Stimulated activated CD4-positive, alpha-beta T cell treated with anti-CD3 and anti-CD28 coated beads, Interleukin-15, amount 100 ng/mL, for 1 hour (primary cell): ENCODE measurements at regions not wholly inside any gene's neighbourhood (a gene's known extent, or its start where the extent isn't known, plus 50 kb on each side); places are given as distances from the start of the nearest gene placed in this dataset.
"Not testable (repeated sequence)": the region's sequence is repeated elsewhere in the genome, so short reads cannot be mapped to it uniquely, and the experiment has no call there.

Experiments
- DNase-seq, 2 donors: peaks; one replicate each; pipeline ENCODE4 v3.0.0-alpha.2; 2020; ENCODE audit warnings: low read depth in 1 of 2, low spot score in 1 of 2

DNA sequence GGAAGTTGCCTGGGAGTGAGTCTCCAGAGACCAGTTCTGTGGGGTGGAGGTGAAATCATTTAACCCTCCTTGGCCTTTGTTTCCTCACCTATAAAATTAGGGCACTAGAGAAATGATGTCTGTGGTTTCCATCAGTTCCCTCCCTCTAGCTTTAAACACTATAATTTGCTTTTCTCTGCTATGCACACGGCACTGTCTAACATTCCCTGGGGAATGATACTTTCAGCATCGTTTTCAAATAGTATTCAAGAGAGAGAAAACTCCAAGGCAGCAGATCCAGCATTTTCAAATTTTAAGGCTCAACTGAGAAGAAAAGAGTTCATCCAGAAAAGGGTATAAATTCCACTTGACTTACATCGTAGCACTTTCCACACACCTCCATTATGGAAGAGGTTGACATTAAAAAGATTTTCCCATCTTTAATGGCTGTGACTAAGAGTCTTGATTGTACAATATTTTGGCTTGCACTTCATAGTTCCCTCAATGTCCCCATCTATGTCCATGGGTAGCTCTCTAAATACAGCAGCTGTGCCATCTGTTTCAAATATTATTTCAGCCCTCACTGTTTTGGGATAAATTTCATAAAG, 137.7 kb upstream of the ZPLD1 start:
- no peak for DNase-seq

DNA sequence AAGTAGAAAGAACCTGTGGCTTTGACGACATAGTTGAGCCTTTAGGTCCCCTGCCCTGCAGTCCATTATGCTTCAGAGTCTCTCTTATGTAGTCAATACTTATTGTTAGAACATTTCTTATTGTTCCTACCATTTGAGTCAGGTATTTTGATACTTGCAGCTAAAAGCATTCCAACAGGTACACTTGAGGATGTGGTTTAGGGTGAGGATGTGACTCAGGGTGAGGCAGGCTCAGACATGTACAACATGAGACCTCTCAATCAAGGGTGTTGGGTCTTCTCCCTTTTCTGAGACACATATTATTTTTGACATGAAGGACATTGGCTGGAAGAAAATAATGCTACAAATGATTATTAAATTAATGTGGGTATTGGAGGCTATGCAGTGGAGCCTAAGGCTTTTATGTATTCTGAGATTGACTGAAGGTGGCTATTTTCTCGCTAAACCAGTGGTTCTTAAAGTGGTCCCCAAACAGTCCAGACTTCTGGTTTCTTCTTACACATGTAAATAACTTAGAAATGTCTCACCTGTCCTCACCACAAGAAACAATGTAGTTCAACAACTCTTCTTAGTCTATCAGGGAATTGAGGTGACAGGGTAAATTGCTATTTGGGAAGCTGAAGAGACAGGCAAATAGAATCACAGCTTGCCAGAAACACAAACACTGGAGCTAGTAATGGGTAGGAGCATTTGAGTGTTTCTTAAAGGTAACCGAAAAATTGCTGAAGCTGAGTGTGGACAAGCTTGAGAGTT, 135.5 kb upstream of the ZPLD1 start:
- DNase-seq: no peak

DNA sequence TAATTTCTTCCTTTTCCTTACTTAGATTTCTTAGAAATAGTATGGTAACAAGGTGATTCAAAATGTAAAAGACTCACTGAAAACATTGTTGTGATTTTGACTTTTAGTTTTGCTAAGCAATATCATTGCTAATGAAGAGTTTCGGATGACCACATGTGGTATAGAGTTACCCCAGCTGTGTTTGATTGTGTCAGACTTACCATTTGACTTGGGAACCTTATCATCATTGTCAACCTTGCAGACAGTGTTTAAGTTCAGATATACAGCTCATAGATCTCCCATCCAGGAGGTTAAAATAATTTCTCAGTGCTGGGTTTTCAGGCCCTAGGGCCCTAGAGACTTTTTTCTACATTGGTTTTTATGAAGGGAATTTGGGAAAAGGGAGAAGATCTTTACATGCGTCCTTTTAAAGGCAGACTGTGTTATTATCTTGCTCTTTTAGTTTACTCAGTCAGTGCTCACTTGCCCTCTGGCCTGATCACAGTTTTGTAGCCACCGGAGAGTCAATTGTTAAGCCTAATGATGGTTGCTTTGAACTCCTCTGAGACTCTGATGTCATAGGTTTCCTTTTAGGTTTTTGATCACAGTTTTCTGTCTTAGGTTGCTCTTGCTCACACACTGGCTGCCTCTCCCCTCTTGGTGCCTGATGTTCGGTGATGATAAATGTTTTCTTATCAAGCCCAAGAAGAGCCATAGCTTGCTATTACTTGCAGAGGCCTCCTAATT, 133.5 kb upstream of the ZPLD1 start:
- DNase-seq: no peak

DNA sequence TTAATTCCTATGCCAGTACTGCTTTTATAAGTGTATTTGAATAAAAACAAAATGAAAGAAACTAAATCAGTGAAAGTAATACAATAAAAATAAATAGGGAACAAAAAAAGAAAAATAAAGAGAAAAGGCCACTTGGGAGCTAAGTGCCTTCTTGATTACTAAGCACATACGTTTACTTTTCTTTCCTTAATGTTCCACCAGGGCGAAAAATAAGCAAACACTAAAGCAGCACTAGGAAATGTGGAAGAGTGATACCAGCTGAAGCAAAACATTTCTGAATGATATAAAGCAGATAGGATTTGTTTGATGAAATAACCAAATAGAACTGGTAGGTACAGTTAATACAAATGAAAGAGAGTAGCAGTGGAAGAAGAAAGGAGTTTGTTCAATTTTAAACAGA, 132.8 kb upstream of the ZPLD1 start:
- no peak for DNase-seq

DNA sequence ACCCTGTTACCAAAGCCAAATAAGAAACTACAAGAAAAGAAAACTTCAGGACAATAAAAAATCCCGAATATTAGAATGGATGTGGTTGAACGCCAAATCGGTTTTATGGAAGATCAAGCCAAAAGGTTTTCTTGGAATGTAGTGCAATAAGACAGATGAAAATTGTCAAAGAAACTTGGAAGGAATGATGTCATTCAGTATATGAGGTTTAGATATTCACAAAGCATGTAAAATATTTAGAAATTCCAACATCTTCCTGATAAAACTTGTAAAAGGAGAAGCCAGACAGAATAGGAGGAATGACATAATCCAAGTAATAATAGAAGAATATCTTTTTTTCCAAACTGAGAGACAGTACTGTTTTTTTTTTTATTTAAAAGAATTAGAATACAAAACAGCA, 130.3 kb upstream of the ZPLD1 start:
- DNase-seq: no peak

DNA sequence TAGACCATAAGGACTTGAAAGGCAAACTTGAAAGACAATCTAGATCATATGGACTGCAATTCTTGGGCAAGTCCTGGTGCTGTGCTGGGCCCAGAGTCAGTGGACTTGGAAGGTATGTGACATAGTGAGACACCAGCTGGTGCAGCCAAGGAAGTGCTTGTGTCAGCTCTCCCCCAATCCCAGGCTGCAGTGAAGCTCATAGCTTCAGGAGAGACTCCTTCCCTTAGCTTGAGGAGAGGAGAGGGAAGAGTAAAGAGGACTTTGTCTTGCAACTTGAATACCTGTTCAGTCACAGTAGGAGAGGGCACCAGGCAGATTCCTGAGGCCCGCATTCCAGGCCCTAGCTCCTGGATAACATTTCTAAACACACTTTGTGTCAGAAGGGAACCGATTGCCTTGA, 127.4 kb upstream of the ZPLD1 start:
- DNase-seq: no peak

DNA sequence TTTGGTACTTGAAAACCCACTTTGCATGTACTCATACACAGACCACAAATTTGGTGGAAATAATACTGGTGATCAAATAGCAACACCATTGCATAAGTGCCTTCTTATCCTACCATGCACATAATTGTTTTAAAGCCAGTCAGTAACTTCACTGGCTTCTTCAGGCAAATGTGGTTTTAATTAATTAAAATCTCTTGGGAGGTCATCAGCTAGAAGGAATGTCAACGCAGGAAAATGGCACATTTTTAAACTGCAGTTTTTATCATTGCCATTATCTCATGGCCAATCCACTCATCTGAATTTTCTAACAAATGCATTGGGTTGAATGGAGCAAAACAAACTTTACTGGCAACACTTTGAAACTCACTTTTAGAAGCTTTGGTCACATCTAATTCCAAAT, 105.7 kb upstream of the ZPLD1 start:
- no peak for DNase-seq

DNA sequence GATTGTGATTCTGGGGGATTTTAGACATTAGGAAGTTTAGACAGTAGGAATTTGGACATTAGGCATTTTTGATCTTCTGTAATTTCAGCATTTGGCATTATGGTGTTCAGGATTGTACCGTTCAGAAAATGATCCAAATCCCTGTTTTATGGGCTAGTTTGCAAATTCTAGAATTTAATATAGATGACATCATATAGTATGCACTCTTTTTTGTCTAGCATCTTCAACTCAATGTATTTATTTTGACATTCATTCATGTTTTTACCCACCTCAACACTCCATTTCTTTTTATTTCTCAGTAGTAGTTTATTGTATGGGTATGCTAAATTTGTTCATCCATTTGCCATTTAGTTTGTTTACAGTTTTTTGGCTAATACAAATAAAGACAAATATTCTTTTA, 105.3 kb upstream of the ZPLD1 start:
- DNase-seq: no peak

DNA sequence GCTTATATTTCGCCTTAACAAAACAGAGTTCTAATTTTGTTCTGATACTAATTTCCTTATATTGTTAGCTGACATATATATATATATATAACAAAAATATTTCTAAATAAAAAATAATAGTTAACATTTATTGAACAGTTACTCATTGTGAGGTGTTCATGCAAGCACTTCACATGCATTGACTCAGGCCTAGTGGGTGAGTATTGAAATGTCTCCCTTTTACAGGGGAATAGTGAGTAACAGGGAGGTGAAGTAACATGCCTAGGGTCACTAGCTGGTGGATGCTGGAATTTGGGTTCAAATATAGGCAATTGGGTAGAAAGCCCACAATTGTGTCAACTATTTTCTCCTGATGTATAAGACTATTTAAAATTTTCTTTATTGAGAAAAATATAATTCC, 102.6 kb upstream of the ZPLD1 start:
- DNase-seq: no peak

DNA sequence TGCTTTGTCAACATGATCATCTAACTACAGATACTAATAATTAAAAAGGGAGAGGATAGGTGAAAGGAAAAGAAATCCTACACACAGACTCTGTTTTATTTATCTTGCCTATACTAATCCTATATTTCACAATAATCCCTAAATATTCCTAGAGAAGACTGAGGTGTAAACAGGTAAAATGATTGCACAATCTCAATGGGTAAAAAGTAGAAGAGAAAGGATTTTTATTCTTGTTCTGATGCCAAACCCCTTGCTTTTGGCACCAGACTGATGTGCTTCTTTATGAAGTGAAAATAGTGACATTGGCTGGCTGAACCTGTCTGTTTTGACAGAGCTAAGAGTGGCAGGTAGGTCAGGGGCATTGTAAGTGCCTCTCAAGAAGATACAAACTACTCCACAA, 101.9 kb upstream of the ZPLD1 start:
- no peak for DNase-seq

DNA sequence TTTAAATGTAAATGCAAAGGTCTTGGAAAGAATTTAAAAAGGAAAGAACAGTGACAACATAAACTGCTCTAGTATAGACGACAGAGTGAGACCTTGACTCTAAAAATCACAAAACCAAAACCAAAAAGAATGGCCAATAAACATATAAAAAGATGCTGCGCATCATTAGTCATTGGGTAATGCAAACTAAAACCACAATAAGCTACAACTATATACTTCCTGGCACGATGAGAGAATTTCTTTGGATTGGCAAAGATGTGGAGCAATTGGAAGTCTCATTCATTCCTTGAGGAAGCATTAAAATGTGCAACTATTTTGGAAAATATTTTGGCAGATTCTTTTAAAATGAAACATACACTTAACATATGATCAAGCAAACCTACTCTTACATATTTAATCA, 98.7 kb upstream of the ZPLD1 start:
- DNase-seq: no peak

DNA sequence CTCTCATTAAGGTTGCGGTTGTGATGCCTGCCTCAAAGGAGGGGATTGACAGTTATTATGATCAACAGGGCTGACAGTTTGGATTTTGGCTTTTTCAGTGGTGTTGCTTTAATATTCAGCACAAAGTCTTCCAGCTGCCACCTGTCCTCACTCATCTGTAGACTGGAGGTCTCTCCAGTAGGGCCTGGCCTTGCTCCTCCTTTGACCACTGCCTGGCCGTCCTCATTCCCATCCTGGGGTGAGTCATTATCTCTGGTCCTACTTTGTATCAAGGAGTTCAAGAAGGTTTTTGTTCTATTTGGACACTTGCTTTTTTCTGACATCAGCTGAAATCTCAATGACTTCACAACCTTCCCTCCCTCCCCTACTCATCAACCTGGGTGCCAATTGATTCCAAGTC, 95.1 kb upstream of the ZPLD1 start:
- no peak for DNase-seq

DNA sequence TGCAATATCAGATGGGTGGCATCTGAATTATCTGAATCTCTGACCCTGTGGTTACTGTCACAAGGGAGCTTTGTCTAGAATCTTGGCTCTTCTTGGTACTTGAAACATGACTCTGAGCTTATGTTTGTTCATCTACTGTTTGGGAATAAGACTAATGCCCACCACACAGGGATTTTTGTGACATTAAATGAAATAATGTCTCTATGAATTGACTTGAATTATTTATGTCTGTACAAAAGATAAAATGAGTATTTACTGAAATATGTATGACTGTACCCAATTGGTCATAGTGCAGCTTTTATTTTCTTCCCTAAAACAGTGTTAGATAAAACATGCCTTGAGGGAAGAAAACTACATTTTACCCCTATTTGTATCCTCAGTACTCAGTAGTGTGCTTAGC, 87.9 kb upstream of the ZPLD1 start:
- no peak for DNase-seq

DNA sequence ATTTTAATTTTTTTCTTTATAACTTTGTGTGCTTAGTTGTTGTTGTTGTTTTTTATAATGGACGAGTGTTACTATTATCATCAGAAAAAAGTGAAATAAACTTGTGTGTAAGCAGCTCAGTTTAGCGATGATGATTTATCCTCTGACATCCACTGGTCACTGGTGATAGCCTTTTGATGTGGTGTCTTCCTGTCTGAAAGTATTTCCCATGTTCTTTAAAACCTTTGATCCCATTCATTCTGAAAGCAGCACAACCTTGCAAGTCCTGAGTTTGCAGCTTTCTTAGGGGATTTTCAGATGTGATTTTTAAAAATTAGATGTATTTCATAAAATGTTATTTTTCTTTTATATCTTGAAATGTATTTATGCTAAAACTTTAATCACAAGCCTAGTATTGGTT, 85.9 kb upstream of the ZPLD1 start:
- no peak for DNase-seq

DNA sequence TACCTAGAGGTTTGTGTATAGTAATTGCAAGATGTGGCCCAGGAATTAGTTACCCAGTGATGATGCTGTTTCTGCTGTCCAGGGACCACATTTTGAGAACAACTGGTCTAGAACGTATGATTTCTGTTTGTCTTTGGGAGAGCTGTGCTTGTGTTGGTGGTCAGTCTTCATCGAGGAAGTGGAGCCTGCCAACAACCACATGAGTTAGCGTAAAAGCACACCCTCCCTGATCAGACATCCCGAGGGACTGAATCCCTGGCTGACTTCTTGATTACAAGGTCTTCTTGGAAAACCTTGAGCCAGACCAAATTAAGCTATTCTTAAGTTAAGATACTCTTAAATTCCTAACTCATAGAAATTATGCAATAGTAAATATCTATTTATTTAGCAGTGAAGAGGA, 81.7 kb upstream of the ZPLD1 start:
- no peak for DNase-seq

DNA sequence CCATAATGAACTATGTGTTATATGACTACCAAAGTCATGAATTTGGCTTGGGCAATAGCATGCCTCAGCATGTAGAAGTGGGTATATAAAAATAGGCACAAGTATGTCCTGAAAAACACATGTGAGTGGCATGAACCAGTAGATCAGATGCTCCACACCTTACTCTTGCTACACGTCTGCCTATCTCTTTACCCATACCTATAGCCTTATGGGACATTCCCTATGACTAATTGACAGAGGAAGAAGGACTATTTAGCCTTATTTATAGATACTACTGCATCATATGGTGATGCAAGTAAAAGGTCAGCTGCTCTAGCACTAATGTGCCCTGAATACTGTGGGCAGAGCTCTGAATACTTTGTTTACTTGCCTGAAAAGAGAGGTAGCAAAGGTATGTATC, 81.0 kb upstream of the ZPLD1 start:
- no peak for DNase-seq

DNA sequence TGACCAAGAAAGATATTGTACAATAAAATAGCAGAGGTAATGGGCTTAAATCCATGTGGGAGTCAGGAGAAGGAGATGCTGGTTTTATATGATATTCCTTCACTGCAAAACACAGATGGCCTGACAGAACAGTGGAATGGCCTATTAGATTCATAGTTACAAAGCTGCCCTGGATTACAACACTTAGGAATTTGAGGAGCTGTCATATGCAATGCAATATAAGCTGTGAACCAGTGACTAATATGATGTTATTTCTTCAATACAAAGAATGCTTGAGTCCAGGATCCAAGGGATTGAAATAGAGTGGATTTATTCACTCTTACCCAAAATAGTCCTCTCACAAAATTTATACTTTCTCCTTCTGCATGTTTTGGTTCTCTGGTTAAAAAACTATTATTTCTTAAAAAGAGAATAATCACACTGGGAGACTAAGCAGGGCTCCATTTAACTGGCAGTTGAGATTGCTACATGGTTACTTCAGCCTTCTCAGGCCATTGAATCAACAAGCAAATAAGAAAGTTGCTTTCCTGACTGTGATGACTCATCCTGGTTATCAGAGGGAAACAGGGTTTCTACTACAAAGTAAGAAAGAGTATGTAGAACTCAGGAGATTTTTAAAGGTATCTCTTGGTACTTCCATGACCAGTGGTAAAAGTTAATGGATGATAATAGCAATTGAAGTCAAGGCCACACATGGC, 79.8 kb upstream of the ZPLD1 start:
- DNase-seq: no peak

DNA sequence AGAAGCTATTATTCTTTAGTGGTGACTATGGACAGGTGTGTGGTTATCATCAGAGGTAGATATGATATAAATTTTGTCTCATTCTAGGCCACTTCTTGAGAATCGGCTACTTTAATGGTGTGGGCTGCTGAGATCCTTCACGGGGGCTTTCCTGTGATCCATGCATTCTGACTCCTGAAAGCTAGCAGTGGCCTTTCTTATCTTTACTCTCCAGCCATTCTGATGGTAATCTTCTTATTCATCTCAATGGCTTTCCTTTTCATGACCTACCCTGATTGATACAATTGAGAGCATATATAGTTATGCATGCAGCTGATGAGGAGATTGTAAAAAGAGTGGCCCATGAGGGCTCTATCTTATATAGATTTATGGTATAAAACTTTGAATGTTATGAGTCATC, 78.3 kb upstream of the ZPLD1 start:
- no peak for DNase-seq

DNA sequence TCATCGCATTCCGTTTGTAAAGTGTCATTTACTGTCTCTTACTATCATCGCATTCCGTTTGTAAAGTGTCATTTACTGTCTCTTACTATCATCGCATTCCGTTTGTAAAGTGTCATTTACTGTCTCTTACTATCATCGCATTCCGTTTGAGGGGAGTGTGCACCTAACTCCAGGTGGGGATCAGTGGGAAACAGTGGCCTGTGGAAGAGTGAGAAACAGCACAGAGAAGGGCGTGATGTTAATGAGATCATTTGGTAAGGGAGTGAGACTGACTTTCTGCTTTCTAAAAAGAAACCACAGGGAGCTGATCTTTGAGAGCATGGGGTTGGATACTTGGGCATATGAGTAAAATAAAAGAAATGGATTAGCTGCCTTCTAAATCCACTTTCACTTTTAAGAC, 77.5 kb upstream of the ZPLD1 start:
- not testable (repeated sequence) for DNase-seq

DNA sequence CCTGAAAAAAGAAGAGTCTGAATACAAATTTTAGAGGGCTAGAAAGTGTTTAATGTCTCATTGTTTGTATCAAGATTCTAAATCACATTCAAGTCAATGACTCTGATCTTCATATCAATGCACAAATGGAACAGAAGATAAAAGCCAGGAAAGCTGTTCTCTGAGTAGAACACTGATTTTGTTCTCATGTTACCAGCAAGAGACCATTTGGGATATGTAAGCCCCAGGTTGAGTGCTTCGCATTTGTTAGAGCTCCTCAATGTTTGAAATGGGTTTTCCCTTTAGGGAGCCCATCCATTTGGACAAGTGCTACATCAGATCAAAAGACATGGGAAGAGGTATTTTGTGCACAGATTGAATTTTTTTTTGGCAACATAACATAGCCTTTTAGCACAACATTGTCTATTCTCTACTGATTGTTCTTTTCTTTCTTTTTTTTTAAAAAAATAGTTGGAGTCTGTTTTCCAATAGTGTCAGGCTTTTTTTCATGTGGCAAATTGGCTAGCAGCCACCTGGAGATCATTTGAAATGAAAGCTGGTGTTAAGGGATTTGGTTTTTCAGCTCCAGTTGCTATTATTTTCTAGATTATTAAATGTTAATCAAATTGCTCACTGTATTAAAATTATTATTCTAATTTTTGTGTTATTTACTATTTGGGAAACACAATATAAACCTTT, 74.5 kb upstream of the ZPLD1 start:
- no peak for DNase-seq

DNA sequence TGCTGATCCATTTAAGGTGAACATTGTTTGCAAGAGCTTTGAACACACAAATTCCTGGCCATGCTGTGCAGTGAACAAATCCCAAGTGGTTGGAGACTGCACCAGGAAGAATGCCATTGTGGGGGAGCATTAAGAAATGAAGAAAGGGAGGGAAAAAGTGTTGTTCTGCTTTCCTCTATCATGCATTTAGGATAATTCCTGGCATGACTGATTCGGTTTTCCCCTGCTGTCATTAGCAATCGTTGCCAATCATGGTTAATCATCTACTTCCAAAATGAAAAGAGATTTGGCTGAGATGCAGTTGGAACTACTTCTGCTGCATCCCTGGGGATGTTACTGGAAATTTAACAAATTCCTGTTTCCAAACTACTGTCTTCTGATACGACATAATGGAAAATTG, 73.7 kb upstream of the ZPLD1 start:
- no peak for DNase-seq
